Coronary artery (tissue), 2 donors: ENCODE measurements at regions not wholly inside any gene's neighbourhood (a gene's known extent, or its start where the extent isn't known, plus 50 kb on each side); places are given as distances from the start of the nearest gene placed in this dataset.

Experiments used
- DNase-seq: peaks from one replicate; pipeline ENCODE4 v3.0.0-alpha.2; 2017; ENCODE audit warnings: low spot score
- H3K27ac ChIP-seq, 2 donors: fragments of 200-600 bp; sonication (generic); one replicate each; pipeline ENCODE4 v1.5.1; 2016 to 2019
- H3K4me3 ChIP-seq: fragments of 200-600 bp; sonication (generic); 2 replicates; pipeline ENCODE4 v1.5.1; 2016; ENCODE audit warnings: mild to moderate bottlenecking, moderate library complexity
- TF ChIP-seq, protein P1 (sequence below): fragments of 200-600 bp; sonication (generic); IDR thresholded peaks from one replicate; pipeline ENCODE4 v1.5.1; 2019; ENCODE audit warnings: antibody characterized with exemption

DNA sequence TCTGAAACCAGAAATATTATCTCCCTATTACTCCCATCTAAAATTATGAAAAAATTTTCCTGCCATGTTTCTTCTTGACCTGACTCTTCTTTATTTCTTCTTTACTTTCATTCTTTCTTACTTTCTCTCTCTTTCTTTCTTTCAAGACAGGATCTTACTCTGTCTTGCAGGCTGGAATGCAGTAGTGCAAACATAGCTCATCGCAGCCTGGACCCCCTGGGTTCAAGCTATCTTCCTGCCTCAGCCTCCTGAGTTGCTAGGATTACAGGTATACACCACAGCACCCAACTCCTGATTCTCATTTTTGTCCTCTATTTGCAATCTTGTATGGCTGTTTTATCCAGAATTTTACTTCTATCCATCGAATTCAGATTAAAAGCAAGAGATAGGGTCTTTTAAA lies 631.1 kb downstream of the TBC1D4 start:
- Histone ChIP-seq H3K4me3 (no peak overlapping the region), H3K27ac (no peak overlapping the region)
- TF ChIP-seq, protein P1, sequence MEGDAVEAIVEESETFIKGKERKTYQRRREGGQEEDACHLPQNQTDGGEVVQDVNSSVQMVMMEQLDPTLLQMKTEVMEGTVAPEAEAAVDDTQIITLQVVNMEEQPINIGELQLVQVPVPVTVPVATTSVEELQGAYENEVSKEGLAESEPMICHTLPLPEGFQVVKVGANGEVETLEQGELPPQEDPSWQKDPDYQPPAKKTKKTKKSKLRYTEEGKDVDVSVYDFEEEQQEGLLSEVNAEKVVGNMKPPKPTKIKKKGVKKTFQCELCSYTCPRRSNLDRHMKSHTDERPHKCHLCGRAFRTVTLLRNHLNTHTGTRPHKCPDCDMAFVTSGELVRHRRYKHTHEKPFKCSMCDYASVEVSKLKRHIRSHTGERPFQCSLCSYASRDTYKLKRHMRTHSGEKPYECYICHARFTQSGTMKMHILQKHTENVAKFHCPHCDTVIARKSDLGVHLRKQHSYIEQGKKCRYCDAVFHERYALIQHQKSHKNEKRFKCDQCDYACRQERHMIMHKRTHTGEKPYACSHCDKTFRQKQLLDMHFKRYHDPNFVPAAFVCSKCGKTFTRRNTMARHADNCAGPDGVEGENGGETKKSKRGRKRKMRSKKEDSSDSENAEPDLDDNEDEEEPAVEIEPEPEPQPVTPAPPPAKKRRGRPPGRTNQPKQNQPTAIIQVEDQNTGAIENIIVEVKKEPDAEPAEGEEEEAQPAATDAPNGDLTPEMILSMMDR: no peak
- DNase-seq: no peak

DNA sequence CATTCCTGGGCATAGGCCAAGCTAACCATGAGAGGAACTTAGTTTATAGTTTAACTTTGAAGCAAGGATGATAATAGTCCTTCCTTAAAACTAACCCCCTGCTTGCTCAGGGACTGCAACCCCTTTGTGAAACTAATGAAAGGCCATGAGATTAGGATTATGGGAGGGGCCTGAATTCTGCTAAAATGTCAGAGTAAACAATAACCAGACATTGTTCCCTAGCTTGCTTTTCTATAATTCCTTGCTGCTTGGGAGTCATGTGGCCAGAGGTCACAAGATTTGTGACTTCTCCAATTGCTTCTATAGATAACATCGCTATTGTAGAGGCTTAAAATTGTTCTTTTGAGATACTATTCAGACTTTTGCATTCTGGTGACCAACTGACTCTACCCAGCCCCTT lies 634.0 kb downstream of the TBC1D4 start:
- TF ChIP-seq, protein P1: no peak
- DNase-seq: no peak
- H3K4me3 ChIP-seq: no peak overlapping the region
- H3K27ac ChIP-seq: no peak overlapping the region

DNA sequence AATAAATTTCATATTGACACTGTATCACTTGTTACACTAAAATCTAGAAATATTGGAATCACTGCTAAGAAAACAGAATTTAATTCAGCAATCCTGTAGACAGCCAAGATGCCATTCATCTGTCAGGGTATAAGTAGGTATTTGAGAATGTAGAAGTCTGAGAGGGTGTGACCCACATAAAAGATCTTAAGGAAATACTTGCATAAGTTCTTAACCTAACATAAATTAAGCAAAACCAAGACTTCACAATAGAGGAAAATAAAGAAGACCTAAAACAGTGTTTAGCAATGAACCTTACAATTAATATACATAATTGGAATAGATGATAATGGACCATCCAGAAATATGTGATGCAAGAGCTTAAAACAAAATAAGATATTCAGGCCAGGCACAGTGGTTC lies 636.2 kb downstream of the TBC1D4 start:
- TF ChIP-seq, protein P1: no peak
- Histone ChIP-seq H3K4me3 (no peak overlapping the region), H3K27ac (no peak overlapping the region)
- no peak for DNase-seq

DNA sequence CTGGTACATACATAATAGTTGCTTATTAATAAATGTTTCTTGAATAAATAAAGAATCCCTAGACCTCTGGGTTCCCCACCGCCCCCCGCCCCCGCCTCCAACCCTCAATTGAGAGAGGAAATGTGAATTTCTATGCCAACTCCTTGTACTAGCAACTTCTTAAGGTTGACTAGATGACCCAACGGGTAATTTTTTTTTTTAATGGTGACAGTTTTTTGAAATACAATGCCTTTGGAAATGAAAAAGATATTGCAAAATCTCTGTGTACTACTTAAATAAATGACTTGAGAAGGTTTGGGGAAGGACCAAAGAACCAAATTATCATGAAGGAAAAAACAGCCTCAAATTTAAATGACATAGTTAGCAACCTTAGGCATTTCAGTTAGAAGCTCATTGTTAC lies 640.3 kb downstream of the TBC1D4 start:
- Histone ChIP-seq H3K4me3 (no peak overlapping the region), H3K27ac (no peak overlapping the region)
- TF ChIP-seq, protein P1: no peak

DNA sequence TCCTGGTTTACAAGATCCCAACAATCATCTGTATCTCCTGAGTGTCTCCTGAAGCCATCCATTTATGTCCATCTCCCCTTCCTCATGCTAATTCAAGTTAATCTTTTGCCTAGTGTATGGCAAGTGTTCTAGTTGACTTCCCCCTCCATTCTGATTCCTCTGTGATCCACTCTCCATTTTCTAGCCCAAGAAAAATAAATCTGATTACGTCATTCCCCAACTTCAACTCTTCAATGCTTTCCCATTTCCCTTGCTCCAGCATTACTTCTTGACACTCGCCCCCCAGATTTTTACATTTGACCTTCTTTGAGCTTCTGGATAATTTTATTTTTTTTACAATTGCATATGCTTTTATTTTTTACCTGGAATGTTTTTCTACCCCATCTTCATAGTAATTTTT lies 640.8 kb downstream of the TBC1D4 start:
- Histone ChIP-seq H3K27ac (no peak overlapping the region), H3K4me3 (no peak overlapping the region)
- TF ChIP-seq, protein P1: no peak
- no peak for DNase-seq

More for the DNA sequence above, 640.3 kb downstream of the TBC1D4 start:
- no peak for DNase-seq

DNA sequence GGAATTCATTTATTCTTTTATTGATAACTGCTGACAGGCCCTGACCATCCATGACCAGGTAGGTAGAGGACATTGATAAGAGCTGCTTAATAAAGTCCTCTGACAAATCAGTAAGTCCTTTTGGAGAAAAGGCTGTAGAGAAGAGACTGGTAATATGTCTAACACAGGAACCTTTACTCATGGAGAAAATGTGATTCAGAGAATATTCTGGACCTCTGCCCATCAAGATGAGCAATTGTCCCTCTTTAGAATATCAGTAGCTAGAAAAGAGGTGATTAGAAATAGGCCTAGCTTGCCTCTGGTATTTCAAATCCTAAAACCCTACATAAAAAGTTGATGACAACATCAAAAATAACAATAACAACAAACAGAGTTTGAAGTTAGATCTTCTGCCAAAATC lies 642.3 kb downstream of the TBC1D4 start:
- Histone ChIP-seq H3K27ac (no peak overlapping the region), H3K4me3 (no peak overlapping the region)
- no peak for DNase-seq
- TF ChIP-seq, protein P1: no peak

DNA sequence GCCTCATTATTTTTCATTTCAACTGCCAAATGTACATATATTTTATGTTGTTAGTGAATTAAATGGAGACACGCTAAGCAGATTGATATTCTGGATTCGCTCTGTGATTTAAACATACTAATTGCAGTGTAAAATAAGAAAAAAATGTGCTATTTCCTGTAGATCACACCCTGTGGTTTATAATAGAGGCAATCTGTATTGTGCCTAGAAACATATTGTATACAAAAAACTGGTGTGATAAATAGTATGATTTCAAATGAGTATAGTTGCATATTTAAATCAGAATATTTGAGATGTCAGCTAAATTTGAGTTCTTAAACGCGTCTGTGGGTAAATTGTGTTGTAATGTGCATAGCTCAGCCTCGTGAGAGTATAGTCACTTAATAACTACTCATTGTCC lies 643.9 kb downstream of the TBC1D4 start:
- DNase-seq: no peak
- Histone ChIP-seq H3K4me3 (no peak overlapping the region), H3K27ac (no peak overlapping the region)
- TF ChIP-seq, protein P1: no peak
